ENCODE measurements at regions not wholly inside any gene's neighbourhood (a gene's known extent, or its start where the extent isn't known, plus 50 kb on each side); places are given as distances from the start of the nearest gene placed in this dataset.

DNA sequence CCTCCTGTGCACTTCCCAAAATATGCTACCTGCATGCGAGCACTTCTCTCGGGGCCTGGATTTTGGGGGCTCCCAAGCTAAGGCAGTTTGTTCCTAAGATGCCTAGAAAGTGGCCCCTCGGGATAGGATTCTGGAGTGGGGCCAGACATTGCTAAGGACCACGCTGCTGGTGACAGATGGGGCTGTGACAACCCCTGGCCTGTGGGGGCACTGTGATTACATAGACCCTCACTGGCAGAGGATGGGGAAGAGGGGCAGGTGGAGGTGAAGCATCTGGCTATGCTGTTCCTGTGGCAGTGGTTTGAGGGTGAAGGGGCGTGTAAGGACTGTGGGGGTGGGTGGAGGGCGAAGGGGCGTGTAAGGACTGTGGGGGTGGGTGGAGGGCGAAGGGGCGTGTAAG lies 128.4 kb downstream of the ENGASE start:
- TF ChIP-seq, protein P1, sequence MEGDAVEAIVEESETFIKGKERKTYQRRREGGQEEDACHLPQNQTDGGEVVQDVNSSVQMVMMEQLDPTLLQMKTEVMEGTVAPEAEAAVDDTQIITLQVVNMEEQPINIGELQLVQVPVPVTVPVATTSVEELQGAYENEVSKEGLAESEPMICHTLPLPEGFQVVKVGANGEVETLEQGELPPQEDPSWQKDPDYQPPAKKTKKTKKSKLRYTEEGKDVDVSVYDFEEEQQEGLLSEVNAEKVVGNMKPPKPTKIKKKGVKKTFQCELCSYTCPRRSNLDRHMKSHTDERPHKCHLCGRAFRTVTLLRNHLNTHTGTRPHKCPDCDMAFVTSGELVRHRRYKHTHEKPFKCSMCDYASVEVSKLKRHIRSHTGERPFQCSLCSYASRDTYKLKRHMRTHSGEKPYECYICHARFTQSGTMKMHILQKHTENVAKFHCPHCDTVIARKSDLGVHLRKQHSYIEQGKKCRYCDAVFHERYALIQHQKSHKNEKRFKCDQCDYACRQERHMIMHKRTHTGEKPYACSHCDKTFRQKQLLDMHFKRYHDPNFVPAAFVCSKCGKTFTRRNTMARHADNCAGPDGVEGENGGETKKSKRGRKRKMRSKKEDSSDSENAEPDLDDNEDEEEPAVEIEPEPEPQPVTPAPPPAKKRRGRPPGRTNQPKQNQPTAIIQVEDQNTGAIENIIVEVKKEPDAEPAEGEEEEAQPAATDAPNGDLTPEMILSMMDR (conservative IDR thresholded peaks at IDR 0.05), result peak; percentile 50
- Histone ChIP-seq H3K4me1 (ENCODE audit: insufficient read depth, low read length) (peaks cover 10% of the 10 kb centered on the region; the same call in 1 of the 2 replicates), H3K23ac (ENCODE audit: insufficient read length, low read depth, low read length) (no peak overlapping the region), H2BK15ac (ENCODE audit: low read depth, low read length) (no peak overlapping the region), H4K5ac (ENCODE audit: insufficient read length, low read depth, low read length) (no peak overlapping the region), H3K9me3 (ENCODE audit: control insufficient read depth, low read depth, low read length) (no peaks in the 10 kb centered on the region), H3K23me2 (ENCODE audit: insufficient read length, low read depth, low read length, poor library complexity, severe bottlenecking) (no peaks in the 10 kb centered on the region), H3T11ph (ENCODE audit: low read length) (no peak overlapping the region), H4K8ac (replicated peaks; ENCODE audit: insufficient read length, low read depth, low read length) (no peak overlapping the region), H2AFZ (ENCODE audit: low read length) (no peak overlapping the region), H3K14ac (ENCODE audit: insufficient read depth, low read length) (no peak overlapping the region), H2AK5ac (ENCODE audit: insufficient read length, low read length) (no peak overlapping the region), H4K91ac (ENCODE audit: insufficient read length, low read depth, low read length) (no peak overlapping the region), H4K20me1 (ENCODE audit: control insufficient read depth, insufficient read depth, insufficient read length) (no peaks in the 10 kb centered on the region), H2BK12ac (ENCODE audit: insufficient read length, low read depth, low read length) (no peak overlapping the region), H2BK5ac (ENCODE audit: insufficient read length, low read length) (no peak overlapping the region), H3K4me2 (ENCODE audit: insufficient read depth, insufficient read length, low read length) (no peak overlapping the region), H3K9ac (ENCODE audit: extremely low read depth, insufficient read length, low read length) (no peak overlapping the region), H2BK120ac (ENCODE audit: low read depth, low read length, poor library complexity, severe bottlenecking) (no peak overlapping the region), H3K27me3 (ENCODE audit: insufficient read depth, low read length) (no peaks in the 10 kb centered on the region), H3K79me1 (ENCODE audit: insufficient read depth, low read depth, low read length, poor library complexity, severe bottlenecking) (no peaks in the 10 kb centered on the region), H3K4ac (ENCODE audit: low read depth, low read length) (no peak overlapping the region), H3K79me2 (ENCODE audit: insufficient read depth, low read length) (no peaks in the 10 kb centered on the region), H3K56ac (ENCODE audit: insufficient read length, low read depth, low read length) (no peak overlapping the region), H3K18ac (ENCODE audit: insufficient read length, low read depth, low read length) (no peak overlapping the region), H2BK20ac (ENCODE audit: low read depth, low read length, poor library complexity, severe bottlenecking) (no peak overlapping the region), H3K27ac (ENCODE audit: insufficient read length, low read depth, low read length) (no peak overlapping the region)
- peaks cover 29 to 38% of the 10 kb centered on the region in 2 experiments for H3K4me1 Mint-ChIP-seq
- H3K36me3 Mint-ChIP-seq (ENCODE audit: insufficient read depth in 1 of 3, low read depth in 3 of 3), result no peaks in the 10 kb centered on the region
- no peaks in the 10 kb centered on the region for H3K9me3 Mint-ChIP-seq
- no peak for DNase-seq
- no peak overlapping the region for H3K27ac Mint-ChIP-seq
- WGBS (ENCODE audit: extremely low coverage, insufficient read length, low lambda C conversion rate), result no CpG with 5 or more reads among the region's 9 CpGs
- H3K4me3 Mint-ChIP-seq, result no peak overlapping the region
- peaks cover 1% of the 10 kb centered on the region for H3K27me3 Mint-ChIP-seq (ENCODE audit: low read depth)

Data from H9 (cell line).